HepG2 (cell line): ENCODE measurements at regions not wholly inside any gene's neighbourhood (a gene's known extent, or its start where the extent isn't known, plus 50 kb on each side); places are given as distances from the start of the nearest gene placed in this dataset.

Experiments
- AKAP8 ChIP-seq: sonication (generic); formaldehyde crosslinking; IDR thresholded peaks from 2 replicates; pipeline ENCODE4 v1.5.1; 2020; ENCODE audit warnings: mild to moderate bottlenecking, missing genetic modification reagents
- ARID2 ChIP-seq: sonication (generic); formaldehyde crosslinking; IDR thresholded peaks from 2 replicates; pipeline ENCODE4 v1.8.1; 2022; ENCODE audit warnings: mild to moderate bottlenecking, missing genetic modification reagents, borderline replicate concordance
- CBX5 ChIP-seq: sonication (generic); formaldehyde crosslinking; IDR thresholded peaks from 2 replicates; pipeline ENCODE4 v1.4.0; 2020; ENCODE audit warnings: missing genetic modification reagents, borderline replicate concordance
- MYPOP ChIP-seq: sonication (generic); formaldehyde crosslinking; IDR thresholded peaks from 2 replicates; pipeline ENCODE4 v1.8.1; 2023; ENCODE audit warnings: mild to moderate bottlenecking, moderate library complexity, missing genetic modification reagents
- NR2F6 ChIP-seq, 2 experiments: IDR thresholded peaks; 2 replicates each; pipeline ENCODE4 v1.6.1; 2016; ENCODE audit warnings: antibody characterized with exemption in 1 of 2, mild to moderate bottlenecking in 1 of 2
- PBX3 ChIP-seq: sonication (generic); formaldehyde crosslinking; IDR thresholded peaks from 2 replicates; pipeline ENCODE4 v1.8.1; 2023; ENCODE audit warnings: missing genetic modification reagents, inconsistent platforms, borderline replicate concordance
- PRDM10 ChIP-seq: sonication (generic); formaldehyde crosslinking; IDR thresholded peaks from 2 replicates; pipeline ENCODE4 v1.4.0; 2020; ENCODE audit warnings: low read depth, missing genetic modification reagents
- RBFOX2 ChIP-seq: fragments of 200-400 bp; formaldehyde crosslinking; IDR thresholded peaks from 2 replicates; pipeline ENCODE4 v1.6.1; 2017; ENCODE audit warnings: low read depth, mild to moderate bottlenecking, low read length
- RCOR2 ChIP-seq: IDR thresholded peaks from 2 replicates; pipeline ENCODE4 v1.6.1; 2016; ENCODE audit warnings: missing biosample characterization, missing genetic modification reagents
- TBL1XR1 ChIP-seq: fragments of 150-350 bp; IDR thresholded peaks from 2 replicates; pipeline ENCODE4 v1.6.1; 2014; ENCODE audit warnings: borderline replicate concordance, low read length; ENCODE audit not compliant: partially characterized antibody
- ZBTB7B ChIP-seq: sonication (generic); formaldehyde crosslinking; IDR thresholded peaks from 2 replicates; pipeline ENCODE4 v1.4.0; 2020; ENCODE audit warnings: missing genetic modification reagents
- ZNF709 ChIP-seq: sonication (generic); formaldehyde crosslinking; IDR thresholded peaks from 2 replicates; pipeline ENCODE4 v1.5.0; 2020; ENCODE audit warnings: mild to moderate bottlenecking, missing genetic modification reagents
- ZNF790 ChIP-seq: sonication (generic); formaldehyde crosslinking; IDR thresholded peaks from 2 replicates; pipeline ENCODE4 v1.8.0; 2022; ENCODE audit warnings: missing genetic modification reagents, mild to moderate bottlenecking, borderline replicate concordance
- ZNF839 ChIP-seq: sonication (generic); formaldehyde crosslinking; IDR thresholded peaks from 2 replicates; pipeline ENCODE4 v1.4.0; 2020; ENCODE audit warnings: missing genetic modification reagents, mild to moderate bottlenecking, borderline replicate concordance
- ZSCAN25 ChIP-seq: sonication (generic); formaldehyde crosslinking; IDR thresholded peaks from 2 replicates; pipeline ENCODE4 v1.8.0; 2022; ENCODE audit warnings: mild to moderate bottlenecking, missing genetic modification reagents
- TF ChIP-seq, protein P1 (sequence below): sonication (generic); formaldehyde crosslinking; IDR thresholded peaks from 2 replicates; pipeline ENCODE4 v1.9.0; 2022; ENCODE audit warnings: missing genetic modification reagents, mild to moderate bottlenecking, borderline replicate concordance

GRCh38 chr20:50296450-50297375 is 106.1 kb downstream of the CEBPB start (continued):
- peak; percentile 32; the same call in 1 of the 2 replicates for TF ChIP-seq PRDM10 (CRISPR knock-in tag)
- TF ChIP-seq ZNF839 (CRISPR knock-in tag): no peak
- no peak for TF ChIP-seq ZNF709
- 0 out of 2 replicates have a peak, but pooled peaks have one; percentile 60 for TF ChIP-seq AKAP8 (CRISPR knock-in tag)
- peak; percentile 99 for TF ChIP-seq ZSCAN25 (CRISPR knock-in tag)
- TF ChIP-seq PBX3 (CRISPR knock-in tag): no peak
- TF ChIP-seq RBFOX2: no peak
- TF ChIP-seq MYPOP (CRISPR knock-in tag): 0 out of 2 replicates have a peak, but pooled peaks have one; percentile 29
- TF ChIP-seq RCOR2 (CRISPR knock-in tag): peak; percentile 26; the same call in 1 of the 2 replicates
- TF ChIP-seq ARID2 (CRISPR knock-in tag): no peak
- TF ChIP-seq CBX5 (CRISPR knock-in tag): no peak
- no peak for TF ChIP-seq TBL1XR1
- no peak for TF ChIP-seq ZNF790 (CRISPR knock-in tag)
- TF ChIP-seq, protein P1, sequence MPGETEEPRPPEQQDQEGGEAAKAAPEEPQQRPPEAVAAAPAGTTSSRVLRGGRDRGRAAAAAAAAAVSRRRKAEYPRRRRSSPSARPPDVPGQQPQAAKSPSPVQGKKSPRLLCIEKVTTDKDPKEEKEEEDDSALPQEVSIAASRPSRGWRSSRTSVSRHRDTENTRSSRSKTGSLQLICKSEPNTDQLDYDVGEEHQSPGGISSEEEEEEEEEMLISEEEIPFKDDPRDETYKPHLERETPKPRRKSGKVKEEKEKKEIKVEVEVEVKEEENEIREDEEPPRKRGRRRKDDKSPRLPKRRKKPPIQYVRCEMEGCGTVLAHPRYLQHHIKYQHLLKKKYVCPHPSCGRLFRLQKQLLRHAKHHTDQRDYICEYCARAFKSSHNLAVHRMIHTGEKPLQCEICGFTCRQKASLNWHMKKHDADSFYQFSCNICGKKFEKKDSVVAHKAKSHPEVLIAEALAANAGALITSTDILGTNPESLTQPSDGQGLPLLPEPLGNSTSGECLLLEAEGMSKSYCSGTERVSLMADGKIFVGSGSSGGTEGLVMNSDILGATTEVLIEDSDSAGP (CRISPR knock-in tag): 0 out of 2 replicates have a peak, but pooled peaks have one; percentile 31
- TF ChIP-seq NR2F6 (IDR thresholded peaks at IDR 0.05): peak; percentile 77
- peak; percentile 73 for TF ChIP-seq NR2F6 (CRISPR knock-in tag; IDR thresholded peaks at IDR 0.05)
- 0 out of 2 replicates have a peak, but pooled peaks have one; percentile 23 for TF ChIP-seq ZBTB7B
